ENCODE measurements at regions not wholly inside any gene's neighbourhood (a gene's known extent, or its start where the extent isn't known, plus 50 kb on each side); places are given as distances from the start of the nearest gene placed in this dataset.

- H3K4me1 Mint-ChIP-seq (ENCODE audit: low read depth): no peaks in the 10 kb centered on the region
- H3K27ac Mint-ChIP-seq: no peak overlapping the region
- no peaks in the 10 kb centered on the region for H3K27me3 Mint-ChIP-seq (ENCODE audit: low read depth)
- no peak overlapping the region for H3K4me3 Mint-ChIP-seq
- H3K36me3 Mint-ChIP-seq (ENCODE audit: low read depth): no peaks in the 10 kb centered on the region
- H3K9me3 Mint-ChIP-seq: no peaks in the 10 kb centered on the region
These were observed 151.0 kb upstream of the SEL1L start for GRCh38 chr14:81684696-81685095.

DNA sequence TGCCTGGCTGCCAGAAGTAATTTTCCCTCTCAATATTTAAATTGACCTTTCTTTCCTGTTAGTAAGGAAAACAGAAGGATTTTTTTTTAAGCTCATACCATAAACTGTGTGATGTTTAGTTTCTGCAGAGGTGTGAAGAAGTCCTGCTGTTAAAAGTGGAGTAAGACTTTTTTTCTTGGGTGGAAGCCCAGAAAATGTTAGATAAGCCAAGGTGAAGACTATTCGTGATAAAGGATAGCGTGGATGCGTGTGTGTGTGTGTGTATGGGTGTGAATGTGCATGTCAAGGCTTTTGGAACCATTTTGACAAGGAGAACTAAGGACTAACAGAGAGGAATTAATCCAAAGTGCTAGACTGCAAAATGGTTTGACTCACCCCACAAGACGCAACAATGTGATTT lies 152.9 kb upstream of the SEL1L start:
- Mint-ChIP-seq H3K27me3 (ENCODE audit: low read depth) (no peaks in the 10 kb centered on the region), H3K9me3 (no peaks in the 10 kb centered on the region), H3K4me3 (no peak overlapping the region), H3K27ac (no peak overlapping the region), H3K36me3 (ENCODE audit: low read depth) (no peaks in the 10 kb centered on the region), H3K4me1 (ENCODE audit: low read depth) (no peaks in the 10 kb centered on the region)

DNA sequence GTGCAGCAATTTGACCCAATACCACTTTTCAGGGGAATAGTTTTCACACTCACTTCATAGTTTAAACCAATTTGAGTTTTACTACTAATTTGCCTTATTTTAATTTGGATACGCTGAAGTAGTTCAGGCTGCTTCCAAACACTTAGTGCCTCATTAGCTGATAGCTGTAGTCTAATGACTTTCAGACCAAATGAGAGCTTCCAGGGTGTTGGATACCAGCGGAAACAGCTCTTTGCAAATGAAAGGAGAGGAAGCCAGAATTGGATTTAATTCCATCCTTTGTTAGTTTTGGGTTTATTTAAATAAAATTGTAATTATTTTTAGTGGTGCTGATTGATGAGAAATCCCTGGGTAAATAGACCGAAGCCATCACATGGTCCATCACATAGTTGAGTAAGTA lies 158.3 kb upstream of the SEL1L start:
- H3K27me3 Mint-ChIP-seq (ENCODE audit: low read depth): no peaks in the 10 kb centered on the region
- no peaks in the 10 kb centered on the region for H3K36me3 Mint-ChIP-seq (ENCODE audit: low read depth)
- no peaks in the 10 kb centered on the region for H3K9me3 Mint-ChIP-seq
- no peak overlapping the region for H3K4me3 Mint-ChIP-seq
- H3K4me1 Mint-ChIP-seq (ENCODE audit: low read depth): no peaks in the 10 kb centered on the region
- no peak overlapping the region for H3K27ac Mint-ChIP-seq

DNA sequence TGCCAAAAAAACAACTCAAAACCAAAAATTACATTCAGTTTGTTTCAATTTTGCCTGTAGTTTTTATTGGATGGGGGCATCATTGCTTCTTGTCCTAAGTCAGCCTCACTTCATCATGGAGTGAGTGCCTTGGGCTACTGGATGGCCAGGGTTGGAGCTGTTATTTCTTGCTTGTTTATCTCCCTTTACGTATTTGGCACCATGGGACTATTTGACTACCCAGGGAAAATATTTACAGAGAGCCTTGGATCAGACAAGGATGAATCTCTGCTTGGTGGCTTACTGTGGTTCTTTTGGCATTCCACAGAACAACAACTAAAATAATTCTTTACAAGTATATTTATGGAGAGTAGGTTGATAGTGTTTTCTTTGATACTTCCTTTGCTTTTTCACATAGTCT lies 160.8 kb upstream of the SEL1L start:
- Mint-ChIP-seq H3K36me3 (ENCODE audit: low read depth) (no peaks in the 10 kb centered on the region), H3K4me1 (ENCODE audit: low read depth) (no peaks in the 10 kb centered on the region), H3K9me3 (no peaks in the 10 kb centered on the region), H3K27ac (no peak overlapping the region), H3K4me3 (no peak overlapping the region), H3K27me3 (ENCODE audit: low read depth) (no peaks in the 10 kb centered on the region)

DNA sequence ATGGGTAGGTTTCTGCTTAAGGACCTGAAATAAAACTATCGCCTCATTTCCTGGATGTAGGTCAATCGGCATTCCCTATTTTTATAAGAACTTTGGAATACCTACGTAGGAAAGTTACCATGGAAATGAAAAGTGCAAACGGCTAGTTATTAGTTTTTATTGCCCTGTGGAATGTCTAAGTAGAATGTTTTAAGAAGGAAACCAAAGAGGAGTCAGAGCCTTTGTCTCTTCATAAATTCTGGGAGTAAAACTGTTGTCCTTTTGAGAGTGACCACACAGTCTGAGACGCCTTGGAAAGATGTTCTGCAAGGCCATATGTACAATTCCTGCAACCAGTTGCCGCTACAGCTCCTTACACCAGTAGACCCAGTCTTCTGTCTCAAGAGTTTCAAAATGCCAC lies 176.0 kb upstream of the SEL1L start:
- Mint-ChIP-seq H3K4me1 (ENCODE audit: low read depth) (no peaks in the 10 kb centered on the region), H3K27ac (no peak overlapping the region), H3K9me3 (no peaks in the 10 kb centered on the region), H3K36me3 (ENCODE audit: low read depth) (no peaks in the 10 kb centered on the region), H3K4me3 (no peak overlapping the region), H3K27me3 (ENCODE audit: low read depth) (no peaks in the 10 kb centered on the region)

- no peaks in the 10 kb centered on the region for H3K4me1 Mint-ChIP-seq (ENCODE audit: low read depth)
- H3K27ac Mint-ChIP-seq: no peak overlapping the region
- H3K27me3 Mint-ChIP-seq (ENCODE audit: low read depth): no peaks in the 10 kb centered on the region
These were observed 176.7 kb upstream of the SEL1L start for GRCh38 chr14:81710232-81710845.

GRCh38 chr14:81715731-81716130 lies 182.1 kb upstream of the SEL1L start:
- H3K4me1 Mint-ChIP-seq (ENCODE audit: low read depth): no peaks in the 10 kb centered on the region

More at GRCh38 chr14:81710232-81710845, 176.7 kb upstream of the SEL1L start:
- H3K4me3 Mint-ChIP-seq: no peak overlapping the region
- no peaks in the 10 kb centered on the region for H3K9me3 Mint-ChIP-seq
- no peaks in the 10 kb centered on the region for H3K36me3 Mint-ChIP-seq (ENCODE audit: low read depth)

DNA sequence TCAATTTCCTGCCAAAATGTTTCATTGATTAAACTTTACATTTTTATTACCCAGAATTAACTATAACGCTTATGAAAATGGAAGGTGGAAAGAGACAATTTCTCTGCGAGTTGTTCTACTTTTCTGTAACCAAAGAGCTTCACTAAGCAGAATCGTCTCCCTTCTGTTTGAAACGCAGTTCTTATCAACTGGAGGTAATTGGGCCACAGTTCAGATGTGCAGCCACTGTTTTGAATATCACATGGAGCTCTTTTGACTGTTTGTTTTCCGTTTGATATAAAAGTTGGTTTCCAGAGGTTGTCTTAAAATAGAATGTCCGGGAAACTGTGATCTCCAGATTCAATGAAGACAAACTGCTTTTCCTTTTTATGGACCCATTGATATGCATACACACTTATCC lies 183.3 kb upstream of the SEL1L start:
- Mint-ChIP-seq H3K4me1 (ENCODE audit: low read depth) (no peaks in the 10 kb centered on the region), H3K4me3 (no peak overlapping the region), H3K27me3 (ENCODE audit: low read depth) (no peaks in the 10 kb centered on the region), H3K27ac (no peak overlapping the region), H3K9me3 (no peaks in the 10 kb centered on the region), H3K36me3 (ENCODE audit: low read depth) (no peaks in the 10 kb centered on the region)

More at GRCh38 chr14:81715731-81716130, 182.1 kb upstream of the SEL1L start:
- Mint-ChIP-seq H3K4me3 (no peak overlapping the region), H3K9me3 (no peaks in the 10 kb centered on the region), H3K27ac (no peak overlapping the region), H3K27me3 (ENCODE audit: low read depth) (no peaks in the 10 kb centered on the region), H3K36me3 (ENCODE audit: low read depth) (no peaks in the 10 kb centered on the region)

DNA sequence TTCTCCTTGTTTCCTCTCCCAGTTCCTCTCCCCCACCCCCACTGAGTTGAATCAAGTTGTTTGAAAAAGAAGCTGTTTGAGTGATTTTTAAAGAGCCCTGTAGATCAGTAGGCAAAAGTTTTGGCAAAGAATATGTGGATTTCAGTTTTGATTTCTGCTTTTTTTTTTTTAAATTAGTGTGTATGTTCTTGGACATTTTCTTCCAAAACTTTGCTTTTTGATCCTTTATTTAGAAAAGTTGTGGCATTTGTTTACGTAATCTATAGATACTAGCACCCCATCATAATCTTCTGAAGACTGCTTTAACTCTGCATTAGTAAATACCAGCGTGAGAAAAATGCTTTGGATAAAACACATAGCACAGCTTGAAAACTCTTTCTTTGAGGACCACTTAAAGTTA lies 190.3 kb upstream of the SEL1L start:
- Mint-ChIP-seq H3K36me3 (ENCODE audit: low read depth) (no peaks in the 10 kb centered on the region), H3K27ac (no peak overlapping the region), H3K27me3 (ENCODE audit: low read depth) (no peaks in the 10 kb centered on the region), H3K9me3 (no peaks in the 10 kb centered on the region), H3K4me1 (ENCODE audit: low read depth) (no peaks in the 10 kb centered on the region), H3K4me3 (no peak overlapping the region)

DNA sequence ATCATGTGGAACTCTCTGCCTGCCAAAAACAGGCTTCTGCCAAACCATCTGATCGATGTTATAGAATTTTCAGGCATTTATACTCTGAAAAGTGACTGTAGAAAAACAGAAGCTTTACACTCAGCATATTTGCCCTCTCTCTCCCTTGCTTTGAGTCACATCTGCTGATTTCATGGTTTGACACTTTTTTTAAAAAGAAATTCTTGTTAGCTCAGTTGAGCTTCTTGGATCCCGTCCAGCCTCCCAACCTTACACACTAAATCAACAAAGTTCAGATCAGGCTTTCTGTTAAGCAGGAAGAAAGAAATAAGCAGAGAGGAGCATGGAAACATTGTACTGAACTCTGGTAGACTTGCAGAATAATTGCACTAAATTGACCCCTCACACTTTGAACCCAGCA lies 193.6 kb upstream of the SEL1L start:
- Mint-ChIP-seq H3K4me3 (no peak overlapping the region), H3K27ac (no peak overlapping the region), H3K27me3 (ENCODE audit: low read depth) (no peaks in the 10 kb centered on the region), H3K4me1 (ENCODE audit: low read depth) (no peaks in the 10 kb centered on the region), H3K36me3 (ENCODE audit: low read depth) (no peaks in the 10 kb centered on the region), H3K9me3 (no peaks in the 10 kb centered on the region)

DNA sequence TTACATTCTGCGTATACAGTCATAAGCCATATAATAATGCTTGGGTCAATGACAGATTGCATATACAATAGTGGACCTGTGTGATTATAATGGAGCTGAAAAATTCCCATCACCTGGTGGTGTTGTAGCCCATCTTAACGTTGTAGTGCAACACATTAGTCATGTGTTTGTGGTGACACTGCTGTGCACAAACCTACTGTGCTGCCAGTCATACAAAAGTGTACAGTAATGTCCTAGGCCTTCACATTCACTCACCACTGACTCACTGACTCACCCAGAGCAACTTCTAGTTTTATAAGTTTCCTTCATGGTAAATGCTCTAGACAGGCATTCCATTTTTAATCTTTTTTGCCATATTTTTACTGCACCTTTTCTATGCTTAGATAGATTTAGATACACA lies 194.8 kb upstream of the SEL1L start:
- Mint-ChIP-seq H3K4me1 (ENCODE audit: low read depth) (no peaks in the 10 kb centered on the region), H3K4me3 (no peak overlapping the region), H3K27ac (no peak overlapping the region), H3K9me3 (no peaks in the 10 kb centered on the region), H3K36me3 (ENCODE audit: low read depth) (no peaks in the 10 kb centered on the region), H3K27me3 (ENCODE audit: low read depth) (no peaks in the 10 kb centered on the region)

GRCh38 chr14:81729622-81730021 lies 196.0 kb upstream of the SEL1L start:
- H3K27ac Mint-ChIP-seq: no peak overlapping the region
- H3K27me3 Mint-ChIP-seq (ENCODE audit: low read depth): no peaks in the 10 kb centered on the region
- no peak overlapping the region for H3K4me3 Mint-ChIP-seq
- no peaks in the 10 kb centered on the region for H3K36me3 Mint-ChIP-seq (ENCODE audit: low read depth)
- H3K4me1 Mint-ChIP-seq (ENCODE audit: low read depth): no peaks in the 10 kb centered on the region
- H3K9me3 Mint-ChIP-seq: no peaks in the 10 kb centered on the region

- Mint-ChIP-seq H3K4me1 (ENCODE audit: low read depth) (no peaks in the 10 kb centered on the region), H3K9me3 (no peaks in the 10 kb centered on the region), H3K27me3 (ENCODE audit: low read depth) (no peaks in the 10 kb centered on the region), H3K27ac (no peak overlapping the region), H3K4me3 (no peak overlapping the region), H3K36me3 (ENCODE audit: low read depth) (no peaks in the 10 kb centered on the region)
These were observed 204.3 kb upstream of the SEL1L start for GRCh38 chr14:81737938-81738337.

DNA sequence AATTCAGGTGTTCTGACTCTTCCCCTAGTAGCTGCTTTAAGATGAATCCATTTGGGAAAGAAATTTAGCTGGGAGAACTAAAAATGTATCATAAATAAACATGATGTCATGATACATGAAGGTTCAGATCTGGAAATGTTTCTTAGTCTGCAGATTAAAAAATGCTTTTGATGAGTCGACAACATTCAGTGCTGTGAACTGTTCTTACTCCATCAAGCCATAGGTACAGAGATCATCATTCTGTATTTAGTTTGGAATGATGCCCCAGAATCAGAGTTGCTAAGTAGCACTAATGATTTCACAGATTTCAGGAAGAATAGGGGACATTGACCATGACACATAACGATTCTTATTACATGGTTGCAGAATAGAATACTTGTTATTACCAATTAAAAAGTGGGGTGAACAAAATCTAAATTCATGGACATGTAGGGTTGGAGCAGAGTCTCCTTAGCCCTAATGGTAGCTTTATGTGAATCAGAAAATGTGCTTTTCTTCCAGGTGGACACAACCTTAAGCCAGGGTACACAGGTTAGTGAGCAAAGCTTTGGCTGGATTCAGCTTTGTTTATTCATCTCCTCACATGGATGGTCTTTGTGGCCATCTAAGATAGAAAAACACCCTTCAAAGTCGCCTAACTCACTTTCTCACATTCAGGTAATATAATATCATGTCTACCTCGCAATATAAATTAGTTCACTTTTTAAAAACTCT lies 205.4 kb upstream of the SEL1L start:
- Mint-ChIP-seq H3K27ac (no peak overlapping the region), H3K4me1 (ENCODE audit: low read depth) (no peaks in the 10 kb centered on the region), H3K4me3 (no peak overlapping the region), H3K36me3 (ENCODE audit: low read depth) (no peaks in the 10 kb centered on the region), H3K9me3 (no peaks in the 10 kb centered on the region), H3K27me3 (ENCODE audit: low read depth) (no peaks in the 10 kb centered on the region)

DNA sequence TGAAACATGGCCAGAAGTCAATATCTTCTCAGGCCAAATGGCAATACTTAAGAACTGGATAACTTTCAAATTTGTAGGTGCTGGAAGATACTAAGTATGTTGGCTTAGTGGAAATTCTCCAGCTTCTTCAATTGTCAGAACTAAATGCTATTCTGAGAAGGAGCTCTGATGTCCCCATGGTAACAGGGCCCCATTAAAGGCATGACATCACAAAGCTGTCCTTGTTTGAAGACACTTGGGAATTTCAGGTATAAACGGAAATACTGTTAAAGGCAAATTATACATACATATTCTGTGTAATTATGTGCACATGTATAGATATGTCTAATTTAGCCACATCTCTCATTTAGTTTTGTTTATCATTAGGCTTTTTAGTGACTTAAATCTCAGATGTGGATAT lies 210.0 kb upstream of the SEL1L start:
- Mint-ChIP-seq H3K27ac (no peak overlapping the region), H3K9me3 (no peaks in the 10 kb centered on the region), H3K4me1 (ENCODE audit: low read depth) (no peaks in the 10 kb centered on the region), H3K36me3 (ENCODE audit: low read depth) (no peaks in the 10 kb centered on the region), H3K27me3 (ENCODE audit: low read depth) (no peaks in the 10 kb centered on the region), H3K4me3 (no peak overlapping the region)
